ENCODE measurements at regions not wholly inside any gene's neighbourhood (a gene's known extent, or its start where the extent isn't known, plus 50 kb on each side); places are given as distances from the start of the nearest gene placed in this dataset.

DNA sequence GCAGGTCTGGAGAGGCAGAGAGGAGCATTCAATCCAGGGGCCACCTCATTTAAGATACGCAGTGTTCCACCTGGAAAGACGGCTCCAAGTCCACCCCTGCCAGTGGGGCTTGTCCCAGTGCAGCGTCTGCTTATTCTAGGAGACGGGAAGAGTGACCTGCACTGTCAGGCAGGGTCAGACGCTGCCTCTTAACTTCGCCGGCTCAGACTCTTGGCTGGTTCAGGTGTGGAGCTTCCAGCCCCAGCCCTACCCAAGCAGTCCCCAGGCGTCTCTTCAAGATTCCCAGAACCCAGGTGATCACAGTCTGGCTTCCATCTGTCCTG is 208.5 kb downstream of the TFCP2L1 start:
- TF ChIP-seq, protein P1, sequence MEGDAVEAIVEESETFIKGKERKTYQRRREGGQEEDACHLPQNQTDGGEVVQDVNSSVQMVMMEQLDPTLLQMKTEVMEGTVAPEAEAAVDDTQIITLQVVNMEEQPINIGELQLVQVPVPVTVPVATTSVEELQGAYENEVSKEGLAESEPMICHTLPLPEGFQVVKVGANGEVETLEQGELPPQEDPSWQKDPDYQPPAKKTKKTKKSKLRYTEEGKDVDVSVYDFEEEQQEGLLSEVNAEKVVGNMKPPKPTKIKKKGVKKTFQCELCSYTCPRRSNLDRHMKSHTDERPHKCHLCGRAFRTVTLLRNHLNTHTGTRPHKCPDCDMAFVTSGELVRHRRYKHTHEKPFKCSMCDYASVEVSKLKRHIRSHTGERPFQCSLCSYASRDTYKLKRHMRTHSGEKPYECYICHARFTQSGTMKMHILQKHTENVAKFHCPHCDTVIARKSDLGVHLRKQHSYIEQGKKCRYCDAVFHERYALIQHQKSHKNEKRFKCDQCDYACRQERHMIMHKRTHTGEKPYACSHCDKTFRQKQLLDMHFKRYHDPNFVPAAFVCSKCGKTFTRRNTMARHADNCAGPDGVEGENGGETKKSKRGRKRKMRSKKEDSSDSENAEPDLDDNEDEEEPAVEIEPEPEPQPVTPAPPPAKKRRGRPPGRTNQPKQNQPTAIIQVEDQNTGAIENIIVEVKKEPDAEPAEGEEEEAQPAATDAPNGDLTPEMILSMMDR (IDR thresholded peaks at IDR 0.05; ENCODE audit: insufficient read depth, low read depth, low read length, missing control alignments): no peak
- no peak for DNase-seq (ENCODE audit: low read depth)
- H3K4me3 ChIP-seq (ENCODE audit: low read depth, low read length): no peak overlapping the region

DNA sequence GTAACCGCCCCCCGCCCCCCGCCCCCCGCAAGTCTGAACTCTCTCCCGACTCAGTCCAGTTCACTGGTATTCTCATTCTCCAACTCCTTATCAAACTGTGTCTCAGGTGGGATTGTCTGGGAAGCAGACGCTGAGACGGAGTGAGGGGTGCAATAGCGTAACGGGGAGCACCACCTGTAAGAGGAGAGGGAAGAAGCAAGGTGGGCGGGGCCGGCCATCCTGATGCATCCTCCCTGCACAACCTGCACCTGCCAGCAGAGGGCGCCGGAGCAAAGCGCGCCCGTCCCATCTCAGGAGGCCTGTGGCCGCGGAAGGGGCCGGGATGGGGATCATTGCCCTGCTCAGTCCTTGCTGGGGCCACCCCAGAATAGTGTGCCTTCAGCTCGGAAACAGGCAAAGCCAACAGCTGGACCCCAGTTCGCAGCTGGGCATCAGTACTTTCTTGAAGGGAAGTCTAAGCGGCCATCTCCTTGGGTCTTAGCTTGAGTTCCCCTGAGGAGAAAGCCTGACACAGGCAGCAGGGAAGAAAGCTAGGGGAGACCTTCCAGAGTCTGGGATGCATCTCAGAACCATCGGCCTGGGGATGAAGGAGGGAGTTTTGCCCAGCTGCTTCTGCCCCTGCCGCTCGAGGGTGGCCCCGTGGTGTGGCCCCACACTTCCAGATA is 208.0 kb downstream of the TFCP2L1 start:
- TF ChIP-seq, protein P1 (IDR thresholded peaks at IDR 0.05; ENCODE audit: insufficient read depth, low read depth, low read length, missing control alignments): peak; percentile 96
- peak; percentile 62 for DNase-seq (ENCODE audit: low read depth)

DNA sequence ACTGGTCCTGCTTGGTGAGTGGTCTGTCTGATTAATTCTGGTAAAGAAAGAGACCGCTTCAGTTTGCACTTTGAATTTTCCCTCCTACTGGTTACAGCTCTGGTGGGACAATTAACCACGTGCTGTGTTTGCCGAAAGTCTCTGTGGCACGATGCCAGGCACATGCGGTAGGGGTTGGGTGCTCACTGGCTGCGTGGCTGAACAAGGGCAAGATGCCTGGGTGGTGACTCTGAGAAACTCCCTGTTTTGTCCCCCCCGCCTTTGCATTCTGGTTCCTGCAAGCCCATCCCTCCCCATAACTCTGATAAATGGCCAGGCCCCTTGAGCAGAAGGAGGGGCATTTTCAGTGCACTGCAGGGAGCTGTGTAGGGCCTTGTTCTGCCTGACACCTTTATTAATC is 206.1 kb downstream of the TFCP2L1 start:
- TF ChIP-seq, protein P1 (IDR thresholded peaks at IDR 0.05; ENCODE audit: insufficient read depth, low read depth, low read length, missing control alignments): no peak
- no peak overlapping the region for H3K4me3 ChIP-seq (ENCODE audit: low read depth, low read length)
- DNase-seq (ENCODE audit: low read depth): no peak

More for the DNA sequence above, 208.0 kb downstream of the TFCP2L1 start:
- no peak overlapping the region for H3K4me3 ChIP-seq (ENCODE audit: low read depth, low read length)

DNA sequence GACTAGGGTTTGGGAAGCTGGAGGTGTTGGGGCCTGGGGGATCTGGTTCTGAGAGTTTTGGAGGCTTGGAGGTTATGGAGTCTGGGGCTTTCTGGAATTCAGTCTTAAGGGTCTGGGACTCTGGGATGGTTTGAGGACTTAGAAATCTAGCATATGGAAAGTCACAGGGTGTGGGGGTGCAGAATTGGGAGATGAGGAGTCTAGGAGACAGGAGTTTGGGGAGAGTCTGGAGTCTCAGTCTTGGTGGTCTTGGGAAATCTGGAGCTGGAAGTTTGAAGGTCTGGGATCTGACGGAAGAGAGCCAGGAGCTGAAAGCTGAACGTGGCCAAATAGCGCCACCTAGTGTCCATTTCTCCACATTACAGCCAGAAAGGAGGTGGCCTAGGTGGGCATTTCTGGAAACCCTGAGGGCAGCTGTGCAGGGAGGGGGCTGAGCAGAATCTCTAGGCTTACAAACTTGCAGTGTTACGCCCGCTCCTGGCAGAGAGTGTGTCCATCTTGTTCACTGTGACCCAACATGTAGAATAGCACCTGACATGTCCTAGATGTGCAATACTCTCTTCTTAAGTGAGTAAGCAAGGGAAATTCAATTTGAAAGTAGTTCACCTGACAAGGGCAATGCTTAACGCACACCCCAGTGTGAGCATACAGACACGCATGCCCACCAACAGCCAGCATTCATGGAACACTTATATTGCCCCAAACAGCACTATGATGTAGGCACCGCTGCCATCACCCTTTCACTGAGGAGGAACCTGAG is 204.8 kb downstream of the TFCP2L1 start:
- DNase-seq (ENCODE audit: low read depth): peak; percentile 41
- TF ChIP-seq, protein P1 (IDR thresholded peaks at IDR 0.05; ENCODE audit: insufficient read depth, low read depth, low read length, missing control alignments): peak; percentile 85
- no peak overlapping the region for H3K4me3 ChIP-seq (ENCODE audit: low read depth, low read length)

DNA sequence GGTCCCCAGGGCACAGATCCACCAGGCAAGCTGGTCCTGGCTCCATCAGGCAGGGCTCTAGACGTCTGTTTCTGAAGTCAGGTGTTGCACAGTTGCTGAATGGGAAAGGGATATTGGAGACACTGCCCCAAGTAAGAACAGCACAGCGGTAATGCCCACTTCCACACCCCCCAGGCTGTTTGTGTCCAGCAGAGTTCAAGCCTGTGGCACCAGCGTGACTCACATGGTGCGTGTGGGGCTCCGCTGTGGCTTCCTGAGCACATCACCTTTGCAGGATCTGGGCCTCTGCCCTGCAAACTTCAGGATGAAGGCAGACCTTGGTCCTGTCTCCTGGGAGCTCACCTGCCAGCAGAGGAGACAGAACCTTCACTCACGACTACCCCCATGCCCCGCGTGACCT is 203.3 kb downstream of the TFCP2L1 start:
- H3K4me3 ChIP-seq (ENCODE audit: low read depth, low read length): no peak overlapping the region
- no peak for DNase-seq (ENCODE audit: low read depth)
- TF ChIP-seq, protein P1 (IDR thresholded peaks at IDR 0.05; ENCODE audit: insufficient read depth, low read depth, low read length, missing control alignments): no peak

DNA sequence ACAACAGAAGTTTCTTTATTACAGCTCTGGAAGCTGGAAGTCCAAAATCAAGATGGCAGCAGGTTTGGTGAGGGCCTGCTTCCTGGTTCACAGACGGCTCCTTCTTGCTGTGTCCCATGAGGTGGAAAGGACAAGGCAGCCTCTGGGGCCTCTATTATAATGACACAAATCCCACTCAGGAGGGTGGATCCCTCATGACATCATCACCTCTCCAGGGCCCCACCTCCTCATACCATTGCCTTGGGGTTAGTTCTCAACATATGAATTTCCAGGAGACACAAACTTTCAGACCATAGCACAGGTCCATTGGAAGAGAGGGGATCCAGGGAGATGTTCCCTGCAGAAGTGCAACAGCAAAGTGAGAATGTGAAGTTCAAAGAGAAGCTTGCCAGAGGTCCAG is 202.8 kb downstream of the TFCP2L1 start:
- TF ChIP-seq, protein P1 (IDR thresholded peaks at IDR 0.05; ENCODE audit: insufficient read depth, low read depth, low read length, missing control alignments): no peak
- H3K4me3 ChIP-seq (ENCODE audit: low read depth, low read length): no peak overlapping the region
- DNase-seq (ENCODE audit: low read depth): no peak
